Brain pericyte (primary cell): ENCODE measurements at regions not wholly inside any gene's neighbourhood (a gene's known extent, or its start where the extent isn't known, plus 50 kb on each side); places are given as distances from the start of the nearest gene placed in this dataset.
"Not testable (repeated sequence)": the region's sequence is repeated elsewhere in the genome, so short reads cannot be mapped to it uniquely, and the experiment has no call there.

Source experiments
- DNase-seq: peaks from one replicate; pipeline ENCODE4 v3.0.0-alpha.2; 2012; ENCODE audit warnings: low read depth, low spot score

- no peak for DNase-seq
Observed at GRCh38 chr1:5686925-5687706, 305.1 kb downstream of the NPHP4 start.

GRCh38 chr1:5686195-5686594 is 306.0 kb downstream of the NPHP4 start:
- DNase-seq: no peak

- DNase-seq: no peak
Observed at GRCh38 chr1:5685446-5686040, 306.7 kb downstream of the NPHP4 start.

GRCh38 chr1:5684791-5685190 is 307.4 kb downstream of the NPHP4 start:
- no peak for DNase-seq

GRCh38 chr1:5683446-5683845 is 308.8 kb downstream of the NPHP4 start:
- no peak for DNase-seq

GRCh38 chr1:5682626-5683225 is 309.5 kb downstream of the NPHP4 start:
- DNase-seq: no peak

- no peak for DNase-seq
Observed at GRCh38 chr1:5681654-5682053, 310.6 kb downstream of the NPHP4 start.

GRCh38 chr1:5680600-5680999 is 311.6 kb downstream of the NPHP4 start:
- no peak for DNase-seq

GRCh38 chr1:5678759-5679158 is 313.5 kb downstream of the NPHP4 start:
- no peak for DNase-seq

GRCh38 chr1:5672355-5672754 is 319.9 kb downstream of the NPHP4 start:
- not testable (repeated sequence) for DNase-seq

- no peak for DNase-seq
Observed at GRCh38 chr1:5670590-5671350, 321.5 kb downstream of the NPHP4 start.

- DNase-seq: no peak
Observed at GRCh38 chr1:5667513-5668325, 324.5 kb downstream of the NPHP4 start.

GRCh38 chr1:5664906-5665875 is 327.0 kb downstream of the NPHP4 start:
- no peak for DNase-seq

- no peak for DNase-seq
Observed at GRCh38 chr1:5664081-5664768, 328.0 kb downstream of the NPHP4 start.

- DNase-seq: no peak
Observed at GRCh38 chr1:5662744-5663126, 329.5 kb downstream of the NPHP4 start.

GRCh38 chr1:5662086-5662743 is 330.0 kb downstream of the NPHP4 start:
- no peak for DNase-seq

- no peak for DNase-seq
Observed at GRCh38 chr1:5661196-5662085, 330.8 kb downstream of the NPHP4 start.
